Adrenal gland (tissue), 5 donors: ENCODE measurements at regions not wholly inside any gene's neighbourhood (a gene's known extent, or its start where the extent isn't known, plus 50 kb on each side); places are given as distances from the start of the nearest gene placed in this dataset.

Experiments
- POLR2A ChIP-seq, 2 donors: fragments of 450-650 bp; IDR thresholded peaks; one replicate each; pipeline ENCODE4 v1.6.1; 2017; ENCODE audit warnings: antibody characterized with exemption in 2 of 2, mild to moderate bottlenecking in 2 of 2, moderate library complexity in 1 of 2
- TF ChIP-seq, protein P1 (sequence below), 6 experiments: fragments of 450-650 bp in 4 of 6; fragments of 200-600 bp in 2 of 6; sonication (generic) in 1 of 6; IDR thresholded peaks; 1 replicate in 5 of 6; 2 replicates in 1 of 6; pipeline versions ENCODE4 v1.5.1 to v1.8.0; 2016 to 2021; ENCODE audit warnings: antibody characterized with exemption in 6 of 6, mild to moderate bottlenecking in 2 of 6, moderate library complexity in 1 of 6
- donor health status: DM: no; HTN: no; CAD: no.

DNA sequence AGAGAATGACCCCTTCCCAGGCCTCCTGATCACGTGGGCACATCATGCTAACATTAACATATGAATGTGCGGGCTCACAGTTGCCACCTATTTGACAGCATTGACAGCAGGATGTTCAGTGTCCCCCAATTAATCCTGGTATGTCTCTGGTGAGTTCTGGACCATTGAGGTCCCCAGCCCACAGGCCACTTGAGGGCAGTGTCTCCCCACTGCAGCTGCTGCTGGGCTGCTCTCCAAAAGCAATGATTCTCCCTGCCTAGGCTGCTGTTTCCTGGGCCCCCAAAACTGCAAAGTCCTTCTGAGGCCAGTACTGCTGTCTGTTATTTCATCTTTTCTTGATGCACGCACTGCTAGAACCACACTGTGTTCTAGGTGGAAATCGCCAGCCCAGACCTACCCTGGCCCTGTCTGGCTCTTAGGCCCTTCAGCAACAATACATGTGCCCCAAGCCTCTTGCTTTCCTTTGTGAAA is 52.7 kb upstream of the MAPK4 start:
- no peak for TF ChIP-seq POLR2A (IDR thresholded peaks at IDR 0.05)
- TF ChIP-seq, protein P1, sequence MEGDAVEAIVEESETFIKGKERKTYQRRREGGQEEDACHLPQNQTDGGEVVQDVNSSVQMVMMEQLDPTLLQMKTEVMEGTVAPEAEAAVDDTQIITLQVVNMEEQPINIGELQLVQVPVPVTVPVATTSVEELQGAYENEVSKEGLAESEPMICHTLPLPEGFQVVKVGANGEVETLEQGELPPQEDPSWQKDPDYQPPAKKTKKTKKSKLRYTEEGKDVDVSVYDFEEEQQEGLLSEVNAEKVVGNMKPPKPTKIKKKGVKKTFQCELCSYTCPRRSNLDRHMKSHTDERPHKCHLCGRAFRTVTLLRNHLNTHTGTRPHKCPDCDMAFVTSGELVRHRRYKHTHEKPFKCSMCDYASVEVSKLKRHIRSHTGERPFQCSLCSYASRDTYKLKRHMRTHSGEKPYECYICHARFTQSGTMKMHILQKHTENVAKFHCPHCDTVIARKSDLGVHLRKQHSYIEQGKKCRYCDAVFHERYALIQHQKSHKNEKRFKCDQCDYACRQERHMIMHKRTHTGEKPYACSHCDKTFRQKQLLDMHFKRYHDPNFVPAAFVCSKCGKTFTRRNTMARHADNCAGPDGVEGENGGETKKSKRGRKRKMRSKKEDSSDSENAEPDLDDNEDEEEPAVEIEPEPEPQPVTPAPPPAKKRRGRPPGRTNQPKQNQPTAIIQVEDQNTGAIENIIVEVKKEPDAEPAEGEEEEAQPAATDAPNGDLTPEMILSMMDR (IDR thresholded peaks at IDR 0.05): peak; percentile 59 to 91 (median 84)
